Liver (tissue), 8 donors: ENCODE measurements at regions not wholly inside any gene's neighbourhood (a gene's known extent, or its start where the extent isn't known, plus 50 kb on each side); places are given as distances from the start of the nearest gene placed in this dataset.

Source experiments
- DNase-seq: peaks from one replicate; pipeline ENCODE4 v3.0.0-alpha.2; 2017; ENCODE audit warnings: low spot score
- H3K27ac ChIP-seq, 2 donors: one replicate each; pipeline ENCODE4 v1.7.0; 2013; ENCODE audit warnings: inconsistent platforms in 2 of 2, low read length in 2 of 2, control low read depth in 1 of 2, low read depth in 1 of 2, mild to moderate bottlenecking in 1 of 2
- H3K27me3 ChIP-seq, 4 donors: one replicate each; pipeline versions ENCODE4 v1.6.1 to v1.7.0; 2013; ENCODE audit warnings: low read length in 3 of 4, inconsistent platforms in 1 of 4, mild to moderate bottlenecking in 1 of 4, moderate library complexity in 1 of 4; ENCODE audit not compliant: control insufficient read depth in 4 of 4, insufficient read depth in 4 of 4
- H3K36me3 ChIP-seq, 4 donors: one replicate each; pipeline versions ENCODE4 v1.6.1 to v1.7.0; 2013; ENCODE audit warnings: low read length in 3 of 4, mild to moderate bottlenecking in 3 of 4, low read depth in 1 of 4, moderate library complexity in 1 of 4; ENCODE audit not compliant: control insufficient read depth in 4 of 4, insufficient read depth in 3 of 4
- H3K4me1 ChIP-seq, 4 donors: one replicate each; pipeline versions ENCODE4 v1.6.1 to v1.7.0; 2013; ENCODE audit warnings: low read length in 3 of 4, mild to moderate bottlenecking in 3 of 4, moderate library complexity in 1 of 4; ENCODE audit not compliant: control insufficient read depth in 4 of 4, insufficient read depth in 4 of 4
- H3K4me3 ChIP-seq, 3 donors: one replicate each; pipeline versions ENCODE4 v1.6.1 to v1.7.0; 2013; ENCODE audit warnings: low read length in 3 of 3, control low read depth in 1 of 3, low read depth in 1 of 3, mild to moderate bottlenecking in 1 of 3
- H3K9ac ChIP-seq, 2 donors: one replicate each; pipeline ENCODE4 v1.7.0; 2013; ENCODE audit warnings: low read length in 2 of 2, mild to moderate bottlenecking in 2 of 2, moderate library complexity in 2 of 2, control low read depth in 1 of 2, low read depth in 1 of 2
- H3K9me3 ChIP-seq, 4 donors: one replicate each; pipeline versions ENCODE4 v1.6.1 to v1.7.0; 2013; ENCODE audit warnings: low read length in 3 of 4; ENCODE audit not compliant: control insufficient read depth in 4 of 4
- EGR1 ChIP-seq, 2 donors: IDR thresholded peaks; 2 replicates each; pipeline ENCODE4 v1.6.1; 2016 to 2018; ENCODE audit warnings: antibody characterized with exemption in 2 of 2, low read depth in 2 of 2
- FOXA1 ChIP-seq: IDR thresholded peaks from 2 replicates; pipeline ENCODE4 v1.6.1; 2016; ENCODE audit warnings: antibody characterized with exemption
- FOXA2 ChIP-seq: IDR thresholded peaks from 2 replicates; pipeline ENCODE4 v1.6.1; 2016; ENCODE audit warnings: antibody characterized with exemption
- GABPA ChIP-seq, 2 donors: IDR thresholded peaks in 1 of 2; conservative IDR thresholded peaks in 1 of 2; 2 replicates each; pipeline ENCODE4 v1.6.1; 2016; ENCODE audit warnings: antibody characterized with exemption in 2 of 2, mild to moderate bottlenecking in 1 of 2, moderate library complexity in 1 of 2
- HNF4A ChIP-seq, 2 donors: conservative IDR thresholded peaks; 2 replicates each; pipeline ENCODE4 v1.6.1; 2016; ENCODE audit warnings: antibody characterized with exemption in 2 of 2, mild to moderate bottlenecking in 2 of 2
- HNF4G ChIP-seq: IDR thresholded peaks from 2 replicates; pipeline ENCODE4 v1.6.1; 2016; ENCODE audit warnings: antibody characterized with exemption
- JUND ChIP-seq, 2 donors: IDR thresholded peaks; 2 replicates each; pipeline ENCODE4 v1.6.1; 2016; ENCODE audit warnings: antibody characterized with exemption in 2 of 2
- NR2F2 ChIP-seq: IDR thresholded peaks from 2 replicates; pipeline ENCODE4 v1.6.1; 2016; ENCODE audit warnings: antibody characterized with exemption
- RAD21 ChIP-seq, 2 donors: IDR thresholded peaks; 2 replicates each; pipeline ENCODE4 v1.6.1; 2016; ENCODE audit warnings: antibody characterized with exemption in 2 of 2, mild to moderate bottlenecking in 2 of 2
- RXRA ChIP-seq, 2 donors: IDR thresholded peaks; 2 replicates each; pipeline ENCODE4 v1.6.1; 2017 to 2018; ENCODE audit warnings: antibody characterized with exemption in 2 of 2, mild to moderate bottlenecking in 1 of 2
- SP1 ChIP-seq: IDR thresholded peaks from 2 replicates; pipeline ENCODE4 v1.6.1; 2018; ENCODE audit warnings: antibody characterized with exemption, mild to moderate bottlenecking
- TAF1 ChIP-seq: conservative IDR thresholded peaks from 2 replicates; pipeline ENCODE4 v1.6.1; 2016; ENCODE audit warnings: antibody characterized with exemption, mild to moderate bottlenecking
- YY1 ChIP-seq: IDR thresholded peaks from 2 replicates; pipeline ENCODE4 v1.6.1; 2016; ENCODE audit warnings: antibody characterized with exemption, mild to moderate bottlenecking
- WGBS: extraction: QIAGEN DNeasy Blood & Tissue Kit; methylation state at CpG from one replicate; pipeline ENCODE4 v1.1.7; 2013; 5-methylcytosine and 5-hydroxymethylcytosine counted together
- TF ChIP-seq, protein P1 (sequence below): IDR thresholded peaks from 2 replicates; pipeline ENCODE4 v1.6.1; 2016; ENCODE audit warnings: antibody characterized with exemption
- TF ChIP-seq, protein P2 (sequence below): IDR thresholded peaks from 2 replicates; pipeline ENCODE4 v1.6.1; 2016; ENCODE audit warnings: antibody characterized with exemption, mild to moderate bottlenecking
- TF ChIP-seq, protein P3 (sequence below): IDR thresholded peaks from 2 replicates; pipeline ENCODE4 v1.6.1; 2016; ENCODE audit warnings: antibody characterized with exemption
- TF ChIP-seq, protein P4 (sequence below): IDR thresholded peaks from 2 replicates; pipeline ENCODE4 v1.6.1; 2016; ENCODE audit warnings: antibody characterized with exemption
- TF ChIP-seq, protein P5 (sequence below): fragments of 150-350 bp; IDR thresholded peaks from 2 replicates; pipeline ENCODE4 v1.5.1; 2017; ENCODE audit warnings: improper control_type of control experiment, low read depth, low read length; ENCODE audit not compliant: missing input control
- donor health status: healthy.
- donor health status: healthy.
- donor health status: healthy.
- donor health status: healthy.
- donor health status: healthy.

DNA sequence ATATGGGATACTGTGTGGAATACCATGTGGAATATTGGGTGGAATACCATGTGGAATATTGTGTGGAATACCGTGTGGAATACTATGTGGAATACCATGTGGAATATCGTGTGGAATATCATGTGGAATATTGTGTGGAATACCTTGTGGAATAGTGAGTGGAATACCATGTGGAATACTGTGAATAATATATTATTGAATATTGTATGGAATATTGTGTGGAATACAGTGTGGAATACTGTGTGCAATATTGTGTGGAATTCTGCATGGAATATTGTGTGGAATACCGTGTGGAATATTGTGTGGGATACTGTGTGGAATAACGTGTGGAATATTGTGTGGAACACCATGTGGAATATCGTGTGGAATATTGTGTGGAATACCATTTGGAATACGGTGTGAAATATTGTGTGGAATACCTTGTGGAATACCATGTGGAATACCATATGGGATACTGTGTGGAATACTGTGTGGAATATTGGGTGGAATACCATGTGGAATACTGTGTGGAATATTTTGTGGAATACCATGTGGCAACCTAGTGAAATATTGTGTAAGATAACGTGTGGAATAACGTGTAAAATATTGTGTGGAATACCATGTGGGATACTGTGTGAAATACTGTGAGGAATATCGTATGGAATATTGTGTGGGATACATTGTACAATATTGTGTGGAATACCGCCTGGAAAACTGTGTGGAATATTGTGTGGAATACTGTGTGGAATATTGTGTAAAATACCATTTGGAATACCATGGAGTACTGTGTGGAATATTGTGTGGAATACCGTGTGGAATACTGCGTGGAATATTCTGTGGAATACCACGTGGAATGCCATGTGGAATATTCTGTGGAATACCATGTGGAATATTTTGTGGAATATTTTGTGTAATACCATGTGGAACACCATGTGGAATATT, 133.9 kb upstream of the CHST15 start:
- Histone ChIP-seq H3K36me3 (no peaks in the 10 kb centered on the region), H3K9ac (no peak overlapping the region), H3K9me3 (no peaks in the 10 kb centered on the region), H3K4me1 (no peaks in the 10 kb centered on the region), H3K27me3 (no peaks in the 10 kb centered on the region), H3K4me3 (no peak overlapping the region), H3K27ac (no peak overlapping the region)
- no peak for TF ChIP-seq JUND (IDR thresholded peaks at IDR 0.05)
- TF ChIP-seq, protein P1, sequence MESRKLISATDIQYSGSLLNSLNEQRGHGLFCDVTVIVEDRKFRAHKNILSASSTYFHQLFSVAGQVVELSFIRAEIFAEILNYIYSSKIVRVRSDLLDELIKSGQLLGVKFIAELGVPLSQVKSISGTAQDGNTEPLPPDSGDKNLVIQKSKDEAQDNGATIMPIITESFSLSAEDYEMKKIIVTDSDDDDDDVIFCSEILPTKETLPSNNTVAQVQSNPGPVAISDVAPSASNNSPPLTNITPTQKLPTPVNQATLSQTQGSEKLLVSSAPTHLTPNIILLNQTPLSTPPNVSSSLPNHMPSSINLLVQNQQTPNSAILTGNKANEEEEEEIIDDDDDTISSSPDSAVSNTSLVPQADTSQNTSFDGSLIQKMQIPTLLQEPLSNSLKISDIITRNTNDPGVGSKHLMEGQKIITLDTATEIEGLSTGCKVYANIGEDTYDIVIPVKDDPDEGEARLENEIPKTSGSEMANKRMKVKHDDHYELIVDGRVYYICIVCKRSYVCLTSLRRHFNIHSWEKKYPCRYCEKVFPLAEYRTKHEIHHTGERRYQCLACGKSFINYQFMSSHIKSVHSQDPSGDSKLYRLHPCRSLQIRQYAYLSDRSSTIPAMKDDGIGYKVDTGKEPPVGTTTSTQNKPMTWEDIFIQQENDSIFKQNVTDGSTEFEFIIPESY: no peak
- TF ChIP-seq, protein P2, sequence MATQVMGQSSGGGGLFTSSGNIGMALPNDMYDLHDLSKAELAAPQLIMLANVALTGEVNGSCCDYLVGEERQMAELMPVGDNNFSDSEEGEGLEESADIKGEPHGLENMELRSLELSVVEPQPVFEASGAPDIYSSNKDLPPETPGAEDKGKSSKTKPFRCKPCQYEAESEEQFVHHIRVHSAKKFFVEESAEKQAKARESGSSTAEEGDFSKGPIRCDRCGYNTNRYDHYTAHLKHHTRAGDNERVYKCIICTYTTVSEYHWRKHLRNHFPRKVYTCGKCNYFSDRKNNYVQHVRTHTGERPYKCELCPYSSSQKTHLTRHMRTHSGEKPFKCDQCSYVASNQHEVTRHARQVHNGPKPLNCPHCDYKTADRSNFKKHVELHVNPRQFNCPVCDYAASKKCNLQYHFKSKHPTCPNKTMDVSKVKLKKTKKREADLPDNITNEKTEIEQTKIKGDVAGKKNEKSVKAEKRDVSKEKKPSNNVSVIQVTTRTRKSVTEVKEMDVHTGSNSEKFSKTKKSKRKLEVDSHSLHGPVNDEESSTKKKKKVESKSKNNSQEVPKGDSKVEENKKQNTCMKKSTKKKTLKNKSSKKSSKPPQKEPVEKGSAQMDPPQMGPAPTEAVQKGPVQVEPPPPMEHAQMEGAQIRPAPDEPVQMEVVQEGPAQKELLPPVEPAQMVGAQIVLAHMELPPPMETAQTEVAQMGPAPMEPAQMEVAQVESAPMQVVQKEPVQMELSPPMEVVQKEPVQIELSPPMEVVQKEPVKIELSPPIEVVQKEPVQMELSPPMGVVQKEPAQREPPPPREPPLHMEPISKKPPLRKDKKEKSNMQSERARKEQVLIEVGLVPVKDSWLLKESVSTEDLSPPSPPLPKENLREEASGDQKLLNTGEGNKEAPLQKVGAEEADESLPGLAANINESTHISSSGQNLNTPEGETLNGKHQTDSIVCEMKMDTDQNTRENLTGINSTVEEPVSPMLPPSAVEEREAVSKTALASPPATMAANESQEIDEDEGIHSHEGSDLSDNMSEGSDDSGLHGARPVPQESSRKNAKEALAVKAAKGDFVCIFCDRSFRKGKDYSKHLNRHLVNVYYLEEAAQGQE: no peak
- no peak for TF ChIP-seq YY1
- TF ChIP-seq SP1: no peak
- TF ChIP-seq FOXA1: no peak
- no peak for TF ChIP-seq RXRA (IDR thresholded peaks at IDR 0.05)
- TF ChIP-seq, protein P3, sequence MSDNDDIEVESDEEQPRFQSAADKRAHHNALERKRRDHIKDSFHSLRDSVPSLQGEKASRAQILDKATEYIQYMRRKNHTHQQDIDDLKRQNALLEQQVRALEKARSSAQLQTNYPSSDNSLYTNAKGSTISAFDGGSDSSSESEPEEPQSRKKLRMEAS: no peak
- TF ChIP-seq, protein P4, sequence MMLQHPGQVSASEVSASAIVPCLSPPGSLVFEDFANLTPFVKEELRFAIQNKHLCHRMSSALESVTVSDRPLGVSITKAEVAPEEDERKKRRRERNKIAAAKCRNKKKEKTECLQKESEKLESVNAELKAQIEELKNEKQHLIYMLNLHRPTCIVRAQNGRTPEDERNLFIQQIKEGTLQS: no peak
- TF ChIP-seq, protein P5, sequence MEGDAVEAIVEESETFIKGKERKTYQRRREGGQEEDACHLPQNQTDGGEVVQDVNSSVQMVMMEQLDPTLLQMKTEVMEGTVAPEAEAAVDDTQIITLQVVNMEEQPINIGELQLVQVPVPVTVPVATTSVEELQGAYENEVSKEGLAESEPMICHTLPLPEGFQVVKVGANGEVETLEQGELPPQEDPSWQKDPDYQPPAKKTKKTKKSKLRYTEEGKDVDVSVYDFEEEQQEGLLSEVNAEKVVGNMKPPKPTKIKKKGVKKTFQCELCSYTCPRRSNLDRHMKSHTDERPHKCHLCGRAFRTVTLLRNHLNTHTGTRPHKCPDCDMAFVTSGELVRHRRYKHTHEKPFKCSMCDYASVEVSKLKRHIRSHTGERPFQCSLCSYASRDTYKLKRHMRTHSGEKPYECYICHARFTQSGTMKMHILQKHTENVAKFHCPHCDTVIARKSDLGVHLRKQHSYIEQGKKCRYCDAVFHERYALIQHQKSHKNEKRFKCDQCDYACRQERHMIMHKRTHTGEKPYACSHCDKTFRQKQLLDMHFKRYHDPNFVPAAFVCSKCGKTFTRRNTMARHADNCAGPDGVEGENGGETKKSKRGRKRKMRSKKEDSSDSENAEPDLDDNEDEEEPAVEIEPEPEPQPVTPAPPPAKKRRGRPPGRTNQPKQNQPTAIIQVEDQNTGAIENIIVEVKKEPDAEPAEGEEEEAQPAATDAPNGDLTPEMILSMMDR: no peak
- no peak for TF ChIP-seq HNF4A (conservative IDR thresholded peaks at IDR 0.05)
- TF ChIP-seq NR2F2: no peak
- no peak for TF ChIP-seq TAF1
- TF ChIP-seq GABPA (IDR thresholded peaks at IDR 0.05 in 1 of 2, conservative IDR thresholded peaks at IDR 0.05 in 1 of 2): no peak
- TF ChIP-seq RAD21 (IDR thresholded peaks at IDR 0.05): no peak
- no peak for TF ChIP-seq FOXA2
- no peak for TF ChIP-seq EGR1 (IDR thresholded peaks at IDR 0.05; ENCODE audit: low read depth in 2 of 2)
- TF ChIP-seq HNF4G: no peak
- no peak for DNase-seq
- 76% methylated on average over 13 of the region's 13 CpGs for WGBS
